IMR-90 (cell line): ENCODE measurements at regions not wholly inside any gene's neighbourhood (a gene's known extent, or its start where the extent isn't known, plus 50 kb on each side); places are given as distances from the start of the nearest gene placed in this dataset.

Experiments used
- ATAC-seq: fragments of 200-7000 bp; cut with Tn5 transposase; 2 replicates; pipeline ENCODE4 v1.9.1; 2020; ENCODE audit warnings: low read depth, mild to moderate bottlenecking, moderate library complexity
- BruUV-seq: library from RNA; stranded (reverse); fragments of 400-500 nt; replicated peaks from 2 replicates; lab custom pipeline; 2021; lab: Mats Ljungman, UMichigan
- CTCF ChIA-PET: fragments of 300-600 bp; formaldehyde crosslinking; extraction: SDS; loops from one replicate; lab custom pipeline; 2021; ENCODE audit warnings: antibody characterized with exemption; lab: Yijun Ruan, JAX
- POLR2A ChIA-PET: fragments of 300-600 bp; sonication (Branson Sonifier 250); formaldehyde crosslinking; loops from one replicate; lab custom pipeline; 2022; ENCODE audit warnings: antibody characterized with exemption; ENCODE audit not compliant: unreplicated experiment; lab: Charles Lee
- DNase-seq: peaks from one replicate; pipeline ENCODE4 v3.0.0; 2013
- H2AFZ ChIP-seq: replicated peaks from 2 replicates; pipeline ENCODE3; 2013; ENCODE audit warnings: low read length, mild to moderate bottlenecking; ENCODE audit not compliant: poor library complexity
- H2AK5ac ChIP-seq: 2 replicates; pipeline ENCODE4 v1.6.1; 2013; ENCODE audit warnings: low read depth, low read length, inconsistent platforms
- H2AK9ac ChIP-seq: replicated peaks from 2 replicates; pipeline ENCODE3; 2013; ENCODE audit warnings: mild to moderate bottlenecking, low read depth, low read length, moderate library complexity; ENCODE audit not compliant: poor library complexity
- H2BK120ac ChIP-seq: 2 replicates; pipeline ENCODE4 v1.6.1; 2013; ENCODE audit warnings: low read depth, low read length, inconsistent platforms
- H2BK15ac ChIP-seq: 3 replicates; pipeline ENCODE4 v1.6.1; 2013; ENCODE audit warnings: low read depth, low read length, inconsistent platforms
- H2BK20ac ChIP-seq: 2 replicates; pipeline ENCODE4 v1.6.1; 2013; ENCODE audit warnings: low read depth, mild to moderate bottlenecking, inconsistent platforms, low read length, moderate library complexity
- H2BK5ac ChIP-seq: 2 replicates; pipeline ENCODE4 v1.6.1; 2013; ENCODE audit warnings: mild to moderate bottlenecking, low read depth, low read length, inconsistent platforms; ENCODE audit not compliant: poor library complexity, severe bottlenecking
- H3K14ac ChIP-seq: replicated peaks from 2 replicates; pipeline ENCODE4 v1.6.1; 2013; ENCODE audit warnings: low read depth, low read length, inconsistent platforms
- H3K18ac ChIP-seq: 2 replicates; pipeline ENCODE4 v1.6.1; 2013; ENCODE audit warnings: low read depth, low read length, control low read depth
- H3K23ac ChIP-seq: 2 replicates; pipeline ENCODE4 v1.6.1; 2013; ENCODE audit warnings: low read depth, low read length, inconsistent platforms
- H3K27ac ChIP-seq: 2 replicates; pipeline ENCODE4 v1.5.1; 2013; ENCODE audit warnings: mild to moderate bottlenecking, control low read depth, low read length; ENCODE audit not compliant: insufficient read depth
- H3K27me3 ChIP-seq: 2 replicates; pipeline ENCODE4 v1.6.1; 2013; ENCODE audit warnings: low read length; ENCODE audit not compliant: control insufficient read depth, insufficient read depth
- H3K36me3 ChIP-seq: 2 replicates; pipeline ENCODE4 v1.6.1; 2013; ENCODE audit warnings: low read length, mixed read lengths; ENCODE audit not compliant: control insufficient read depth, insufficient read depth
- H3K4ac ChIP-seq: 2 replicates; pipeline ENCODE4 v1.6.1; 2013; ENCODE audit warnings: low read depth, low read length, inconsistent platforms
- H3K4me1 ChIP-seq: 2 replicates; pipeline ENCODE4 v1.6.1; 2013; ENCODE audit warnings: low read length, mixed read lengths; ENCODE audit not compliant: control insufficient read depth, insufficient read depth
- H3K4me2 ChIP-seq: 2 replicates; pipeline ENCODE4 v1.6.1; 2013; ENCODE audit warnings: low read depth, mild to moderate bottlenecking, control low read depth, low read length, moderate library complexity
- H3K4me3 ChIP-seq: 2 replicates; pipeline ENCODE4 v1.5.1; 2013; ENCODE audit warnings: low read depth, mild to moderate bottlenecking, control low read depth, low read length, moderate library complexity; ENCODE audit not compliant: insufficient read depth
- H3K56ac ChIP-seq: 2 replicates; pipeline ENCODE4 v1.6.1; 2013; ENCODE audit warnings: low read length, inconsistent platforms; ENCODE audit not compliant: insufficient read depth; ENCODE audit errors: extremely low read depth
- H3K79me1 ChIP-seq, 2 experiments: 2 replicates each; pipeline ENCODE4 v1.6.1; 2013; ENCODE audit warnings: low read length in 2 of 2, inconsistent platforms in 1 of 2, low read depth in 1 of 2
- H3K9ac ChIP-seq: 2 replicates; pipeline ENCODE4 v1.6.1; 2013; ENCODE audit warnings: low read depth, low read length, control low read depth
- H3K9me1 ChIP-seq: 2 replicates; pipeline ENCODE4 v1.6.1; 2013; ENCODE audit warnings: low read length, inconsistent platforms; ENCODE audit not compliant: insufficient read depth
- H3K9me3 ChIP-seq: 2 replicates; pipeline ENCODE4 v1.6.1; 2013; ENCODE audit warnings: low read length; ENCODE audit not compliant: control insufficient read depth, insufficient read depth
- H4K20me1 ChIP-seq: 2 replicates; pipeline ENCODE4 v1.6.1; 2013; ENCODE audit warnings: low read length, inconsistent platforms; ENCODE audit not compliant: insufficient read depth
- H4K5ac ChIP-seq: 2 replicates; pipeline ENCODE4 v1.6.1; 2013; ENCODE audit warnings: mild to moderate bottlenecking, low read depth, low read length, control low read depth
- H4K8ac ChIP-seq, 2 experiments: 2 replicates each; pipeline ENCODE4 v1.6.1; 2013; ENCODE audit warnings: low read depth in 2 of 2, low read length in 2 of 2, control low read depth in 1 of 2, inconsistent platforms in 1 of 2
- H4K91ac ChIP-seq: 2 replicates; pipeline ENCODE4 v1.6.1; 2013; ENCODE audit warnings: low read depth, low read length, inconsistent platforms; ENCODE audit not compliant: insufficient read depth
- WGBS, 2 experiments: methylation state at CpG; one replicate each; pipeline versions ENCODE4 v1.1.5 to v1.1.7; 2013; ENCODE audit warnings: missing lambda C conversion rate in 2 of 2; ENCODE audit not compliant: insufficient read length in 1 of 2; ENCODE audit errors: extremely low coverage in 2 of 2; 5-methylcytosine and 5-hydroxymethylcytosine counted together
- dilution Hi-C: fragments of 300-500 bp; cut with HindIII; formaldehyde crosslinking; loops from one replicate; pipeline ENCODE4 v1.14.3; 2018; ENCODE audit warnings: low sequenced_read_pairs; ENCODE audit not compliant: unreplicated experiment
- in situ Hi-C: fragments of 300-500 bp; cut with MboI; formaldehyde crosslinking; loops from 3 replicates; pipeline ENCODE4 v1.14.3; 2019; ENCODE audit warnings: low sequenced_read_pairs, inconsistent platforms, mixed read lengths
- intact Hi-C: fragments of 100-400 bp; cut with micrococcal nuclease; formaldehyde crosslinking; loops from 2 replicates; pipeline ENCODE4 v1.10.0; 2022
- TF ChIP-seq, protein P1 (sequence below): conservative IDR thresholded peaks from 2 replicates; pipeline ENCODE4 v1.5.1; 2012; ENCODE audit warnings: mild to moderate bottlenecking, low read depth, low read length, improper control_type of control experiment

DNA sequence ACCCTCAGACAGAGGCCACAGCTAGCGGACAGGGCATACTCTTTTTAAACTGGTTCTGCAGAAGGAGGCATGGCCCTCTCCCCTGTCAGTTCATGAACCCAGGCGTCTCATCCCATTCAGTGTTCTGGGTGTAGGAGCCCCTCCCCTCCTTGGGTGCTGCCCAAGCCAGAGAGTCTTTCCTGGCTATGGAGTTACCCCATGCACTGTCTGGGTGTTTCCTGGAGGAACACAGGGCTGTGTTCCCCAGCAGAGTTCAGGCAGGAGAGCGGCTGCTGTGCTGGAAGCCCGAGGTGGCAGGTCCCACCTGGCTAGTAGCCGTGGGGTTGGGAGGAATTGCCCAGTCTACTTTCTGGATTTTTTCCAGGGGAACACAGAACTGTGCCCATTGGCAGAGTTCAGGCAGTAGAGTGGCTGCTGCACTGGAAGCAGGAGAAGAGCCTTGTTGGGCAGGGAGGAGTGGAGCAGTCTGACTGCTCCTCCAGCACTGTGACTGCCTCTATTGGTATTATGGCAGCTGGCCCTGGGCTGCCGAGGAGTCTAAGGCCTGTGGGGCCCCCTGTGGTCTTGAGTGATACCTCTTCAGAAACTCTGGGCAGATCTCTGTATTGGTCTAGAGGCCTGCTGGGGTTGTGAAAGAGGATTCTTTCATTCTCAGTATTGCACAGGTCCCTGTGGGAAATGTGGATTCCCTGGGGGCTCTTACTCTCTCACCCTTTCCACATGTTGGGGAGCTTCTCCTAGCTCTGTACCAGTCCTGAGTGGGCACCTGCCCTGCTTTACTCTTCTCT, 168.3 kb downstream of the PCDH20 start:
- no peak overlapping the region for H3K14ac ChIP-seq
- no peak overlapping the region for H2BK15ac ChIP-seq
- H3K27ac ChIP-seq, result no peak overlapping the region
- intact Hi-C loops, result no loop called here
- H3K27me3 ChIP-seq, result no peaks in the 10 kb centered on the region
- H3K36me3 ChIP-seq, result no peaks in the 10 kb centered on the region
- no peak overlapping the region for H3K4ac ChIP-seq
- no peak overlapping the region for H2AK5ac ChIP-seq
- H3K18ac ChIP-seq, result no peak overlapping the region
- no peaks in the 10 kb centered on the region for H3K9me1 ChIP-seq
- no peak for DNase-seq
- H2AFZ ChIP-seq, result no peak overlapping the region
- TF ChIP-seq, protein P1, sequence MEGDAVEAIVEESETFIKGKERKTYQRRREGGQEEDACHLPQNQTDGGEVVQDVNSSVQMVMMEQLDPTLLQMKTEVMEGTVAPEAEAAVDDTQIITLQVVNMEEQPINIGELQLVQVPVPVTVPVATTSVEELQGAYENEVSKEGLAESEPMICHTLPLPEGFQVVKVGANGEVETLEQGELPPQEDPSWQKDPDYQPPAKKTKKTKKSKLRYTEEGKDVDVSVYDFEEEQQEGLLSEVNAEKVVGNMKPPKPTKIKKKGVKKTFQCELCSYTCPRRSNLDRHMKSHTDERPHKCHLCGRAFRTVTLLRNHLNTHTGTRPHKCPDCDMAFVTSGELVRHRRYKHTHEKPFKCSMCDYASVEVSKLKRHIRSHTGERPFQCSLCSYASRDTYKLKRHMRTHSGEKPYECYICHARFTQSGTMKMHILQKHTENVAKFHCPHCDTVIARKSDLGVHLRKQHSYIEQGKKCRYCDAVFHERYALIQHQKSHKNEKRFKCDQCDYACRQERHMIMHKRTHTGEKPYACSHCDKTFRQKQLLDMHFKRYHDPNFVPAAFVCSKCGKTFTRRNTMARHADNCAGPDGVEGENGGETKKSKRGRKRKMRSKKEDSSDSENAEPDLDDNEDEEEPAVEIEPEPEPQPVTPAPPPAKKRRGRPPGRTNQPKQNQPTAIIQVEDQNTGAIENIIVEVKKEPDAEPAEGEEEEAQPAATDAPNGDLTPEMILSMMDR, result no peak
- ChIA-PET CTCF (no interaction called here), POLR2A (no interaction called here)
- H3K23ac ChIP-seq, result no peak overlapping the region
- H3K9ac ChIP-seq, result no peak overlapping the region
- no peaks in the 10 kb centered on the region for H4K20me1 ChIP-seq
- no peak overlapping the region for H3K4me3 ChIP-seq
- dilution Hi-C loops, result no loop called here
- WGBS, 2 experiments, result no CpG with 5 or more reads among the region's 6 CpGs
- no peaks in the 10 kb centered on the region for H3K79me1 ChIP-seq
- H4K5ac ChIP-seq, result no peak overlapping the region
- BruUV-seq, result no TSS peak
- no peak overlapping the region for H3K4me2 ChIP-seq
- H3K9me3 ChIP-seq, result peaks cover 3% of the 10 kb centered on the region; the same call in 1 of the 2 replicates
- no peaks in the 10 kb centered on the region for H3K4me1 ChIP-seq
- no peak overlapping the region for H2BK20ac ChIP-seq
- in situ Hi-C loops, result no loop called here
- H4K91ac ChIP-seq, result no peak overlapping the region
- H3K56ac ChIP-seq, result no peak overlapping the region
- no peak for ATAC-seq
- H2AK9ac ChIP-seq, result no peak overlapping the region
- H2BK5ac ChIP-seq, result no peak overlapping the region
- H2BK120ac ChIP-seq, result no peak overlapping the region
- H4K8ac ChIP-seq, result no peak overlapping the region
